K562 (cell line): ENCODE measurements at regions not wholly inside any gene's neighbourhood (a gene's known extent, or its start where the extent isn't known, plus 50 kb on each side); places are given as distances from the start of the nearest gene placed in this dataset.

Source experiments
- BRCA1 ChIP-seq, 2 experiments: fragments of 450-650 bp in 1 of 2; sonication (generic) in 1 of 2; formaldehyde crosslinking in 1 of 2; IDR thresholded peaks; 2 replicates each; pipeline versions ENCODE4 v1.5.0 to v1.6.1; 2017 to 2020; ENCODE audit warnings: mild to moderate bottlenecking in 1 of 2, missing genetic modification reagents in 1 of 2
- CREB1 ChIP-seq, 2 experiments: sonication (generic) in 1 of 2; formaldehyde crosslinking in 1 of 2; IDR thresholded peaks; 2 replicates each; pipeline versions ENCODE4 v1.6.1 to v1.8.0; 2012 to 2022; ENCODE audit warnings: inconsistent platforms in 1 of 2, mild to moderate bottlenecking in 1 of 2, missing genetic modification reagents in 1 of 2, moderate library complexity in 1 of 2
- NRF1 ChIP-seq, 2 experiments: fragments of 450-650 bp; IDR thresholded peaks in 1 of 2; conservative IDR thresholded peaks in 1 of 2; 2 replicates each; pipeline ENCODE4 v1.6.1; 2014; ENCODE audit warnings: mild to moderate bottlenecking in 2 of 2
- POLR2A ChIP-seq: fragments of 450-650 bp; conservative IDR thresholded peaks from 2 replicates; pipeline ENCODE4 v1.6.1; 2016
- POLR2AphosphoS5 ChIP-seq: IDR thresholded peaks from 2 replicates; pipeline ENCODE4 v1.6.1; 2011; ENCODE audit warnings: mild to moderate bottlenecking, low read depth, low read length, moderate library complexity; ENCODE audit not compliant: control insufficient read depth, insufficient read depth
- RAD21 ChIP-seq, 2 experiments: fragments of 250-450 bp in 1 of 2; fragments of 450-650 bp in 1 of 2; sonication (Bioruptor Pico) in 1 of 2; formaldehyde crosslinking in 1 of 2; IDR thresholded peaks in 1 of 2; conservative IDR thresholded peaks in 1 of 2; 2 replicates each; pipeline versions ENCODE4 v1.4.0 to v1.8.0; 2020 to 2022; ENCODE audit warnings: mild to moderate bottlenecking in 2 of 2, moderate library complexity in 1 of 2
- RFX1 ChIP-seq: fragments of 450-650 bp; IDR thresholded peaks from 2 replicates; pipeline ENCODE4 v1.6.1; 2016; ENCODE audit warnings: mild to moderate bottlenecking, moderate library complexity
- SNRNP70 ChIP-seq: fragments of 200-400 bp; formaldehyde crosslinking; optimal IDR thresholded peaks from 2 replicates; pipeline ENCODE3; 2017; ENCODE audit warnings: low read depth, low read length
- STAG1 ChIP-seq: sonication (generic); formaldehyde crosslinking; IDR thresholded peaks from 2 replicates; pipeline ENCODE4 v1.5.0; 2020; ENCODE audit warnings: missing genetic modification reagents, borderline replicate concordance
- ZNF24 ChIP-seq: fragments of 450-650 bp; IDR thresholded peaks from 2 replicates; pipeline ENCODE4 v1.6.1; 2016
- TF ChIP-seq, protein P1 (sequence below): sonication (generic); formaldehyde crosslinking; IDR thresholded peaks from 2 replicates; pipeline ENCODE4 v1.9.0; 2022; ENCODE audit warnings: mild to moderate bottlenecking, missing genetic modification reagents
- TF ChIP-seq, protein P2 (sequence below), 3 experiments: IDR thresholded peaks in 2 of 3; conservative IDR thresholded peaks in 1 of 3; 2 replicates each; pipeline ENCODE4 v1.5.1; 2011 to 2012; ENCODE audit warnings: low read length in 3 of 3, mild to moderate bottlenecking in 3 of 3, control low read depth in 2 of 3, improper control_type of control experiment in 1 of 3, inconsistent platforms in 1 of 3, low read depth in 1 of 3, mixed read lengths in 1 of 3, moderate library complexity in 1 of 3; ENCODE audit not compliant: insufficient read depth in 2 of 3
- TF ChIP-seq, protein P3 (sequence below): fragments of 250-450 bp; sonication (Bioruptor Pico); IDR thresholded peaks from 2 replicates; pipeline ENCODE4 v1.5.0; 2020; ENCODE audit warnings: mild to moderate bottlenecking, borderline replicate concordance

DNA sequence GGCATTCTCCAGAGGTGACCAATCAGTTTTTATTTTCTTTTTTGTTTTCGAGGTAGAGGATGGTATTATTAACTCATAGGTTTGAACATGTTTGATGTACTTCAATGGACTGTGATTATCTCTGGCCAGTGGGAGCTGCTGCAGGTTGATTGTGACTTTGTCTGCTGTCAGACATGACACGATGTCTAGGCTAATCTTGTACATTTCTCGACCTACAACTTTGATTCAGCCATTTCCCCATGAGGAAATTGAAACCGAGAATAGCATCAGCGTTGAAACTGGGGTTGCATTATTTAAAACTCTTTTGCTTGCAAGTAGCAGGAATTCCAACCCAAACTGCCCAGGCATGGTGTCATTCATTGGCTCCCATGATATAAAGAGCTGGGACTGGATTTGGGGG is 218.9 kb downstream of the CDH26 start:
- TF ChIP-seq POLR2A (no peak), CREB1 (IDR thresholded peaks at IDR 0.05) (no peak), CREB1 (CRISPR knock-in tag; IDR thresholded peaks at IDR 0.05) (no peak), RAD21 (CRISPR knock-in tag; conservative IDR thresholded peaks at IDR 0.05 in 1 of 2, IDR thresholded peaks at IDR 0.05 in 1 of 2) (no peak), RFX1 (no peak), BRCA1 (IDR thresholded peaks at IDR 0.05) (no peak), BRCA1 (CRISPR knock-in tag; IDR thresholded peaks at IDR 0.05) (no peak), ZNF24 (no peak), NRF1 (conservative IDR thresholded peaks at IDR 0.05 in 1 of 2, IDR thresholded peaks at IDR 0.05 in 1 of 2) (no peak), SNRNP70 (no peak), POLR2AphosphoS5 (no peak), STAG1 (CRISPR knock-in tag) (no peak)
- TF ChIP-seq, protein P1, sequence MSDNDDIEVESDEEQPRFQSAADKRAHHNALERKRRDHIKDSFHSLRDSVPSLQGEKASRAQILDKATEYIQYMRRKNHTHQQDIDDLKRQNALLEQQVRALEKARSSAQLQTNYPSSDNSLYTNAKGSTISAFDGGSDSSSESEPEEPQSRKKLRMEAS: no peak
- TF ChIP-seq, protein P2, sequence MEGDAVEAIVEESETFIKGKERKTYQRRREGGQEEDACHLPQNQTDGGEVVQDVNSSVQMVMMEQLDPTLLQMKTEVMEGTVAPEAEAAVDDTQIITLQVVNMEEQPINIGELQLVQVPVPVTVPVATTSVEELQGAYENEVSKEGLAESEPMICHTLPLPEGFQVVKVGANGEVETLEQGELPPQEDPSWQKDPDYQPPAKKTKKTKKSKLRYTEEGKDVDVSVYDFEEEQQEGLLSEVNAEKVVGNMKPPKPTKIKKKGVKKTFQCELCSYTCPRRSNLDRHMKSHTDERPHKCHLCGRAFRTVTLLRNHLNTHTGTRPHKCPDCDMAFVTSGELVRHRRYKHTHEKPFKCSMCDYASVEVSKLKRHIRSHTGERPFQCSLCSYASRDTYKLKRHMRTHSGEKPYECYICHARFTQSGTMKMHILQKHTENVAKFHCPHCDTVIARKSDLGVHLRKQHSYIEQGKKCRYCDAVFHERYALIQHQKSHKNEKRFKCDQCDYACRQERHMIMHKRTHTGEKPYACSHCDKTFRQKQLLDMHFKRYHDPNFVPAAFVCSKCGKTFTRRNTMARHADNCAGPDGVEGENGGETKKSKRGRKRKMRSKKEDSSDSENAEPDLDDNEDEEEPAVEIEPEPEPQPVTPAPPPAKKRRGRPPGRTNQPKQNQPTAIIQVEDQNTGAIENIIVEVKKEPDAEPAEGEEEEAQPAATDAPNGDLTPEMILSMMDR (IDR thresholded peaks at IDR 0.05 in 2 of 3, conservative IDR thresholded peaks at IDR 0.05 in 1 of 3; ENCODE audit: insufficient read depth in 2 of 3, low read depth in 1 of 3, low read length in 3 of 3): no peak
- TF ChIP-seq, protein P3, sequence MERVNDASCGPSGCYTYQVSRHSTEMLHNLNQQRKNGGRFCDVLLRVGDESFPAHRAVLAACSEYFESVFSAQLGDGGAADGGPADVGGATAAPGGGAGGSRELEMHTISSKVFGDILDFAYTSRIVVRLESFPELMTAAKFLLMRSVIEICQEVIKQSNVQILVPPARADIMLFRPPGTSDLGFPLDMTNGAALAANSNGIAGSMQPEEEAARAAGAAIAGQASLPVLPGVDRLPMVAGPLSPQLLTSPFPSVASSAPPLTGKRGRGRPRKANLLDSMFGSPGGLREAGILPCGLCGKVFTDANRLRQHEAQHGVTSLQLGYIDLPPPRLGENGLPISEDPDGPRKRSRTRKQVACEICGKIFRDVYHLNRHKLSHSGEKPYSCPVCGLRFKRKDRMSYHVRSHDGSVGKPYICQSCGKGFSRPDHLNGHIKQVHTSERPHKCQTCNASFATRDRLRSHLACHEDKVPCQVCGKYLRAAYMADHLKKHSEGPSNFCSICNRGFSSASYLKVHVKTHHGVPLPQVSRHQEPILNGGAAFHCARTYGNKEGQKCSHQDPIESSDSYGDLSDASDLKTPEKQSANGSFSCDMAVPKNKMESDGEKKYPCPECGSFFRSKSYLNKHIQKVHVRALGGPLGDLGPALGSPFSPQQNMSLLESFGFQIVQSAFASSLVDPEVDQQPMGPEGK: no peak
